HG03432 (cell line): ENCODE measurements at regions not wholly inside any gene's neighbourhood (a gene's known extent, or its start where the extent isn't known, plus 50 kb on each side); places are given as distances from the start of the nearest gene placed in this dataset.
"Not testable (repeated sequence)": the region's sequence is repeated elsewhere in the genome, so short reads cannot be mapped to it uniquely, and the experiment has no call there.

Experiments
- ATAC-seq: cut with Tn5 transposase; IDR thresholded peaks from one replicate; pipeline ENCODE4 v1.9.1; 2021; ENCODE audit warnings: mild to moderate bottlenecking, moderate library complexity; ENCODE audit not compliant: unreplicated experiment

- no peak for ATAC-seq
Measured at GRCh38 chr3:166560253-166560652, 723.0 kb upstream of the BCHE start.

- no peak for ATAC-seq
Measured at GRCh38 chr3:166556955-166557354, 719.7 kb upstream of the BCHE start.

GRCh38 chr3:166554023-166554422 lies 716.8 kb upstream of the BCHE start:
- ATAC-seq, result no peak

- ATAC-seq, result no peak
Measured at GRCh38 chr3:166533740-166534139, 696.5 kb upstream of the BCHE start.

GRCh38 chr3:166531730-166532129 lies 694.5 kb upstream of the BCHE start:
- ATAC-seq, result no peak

GRCh38 chr3:166527325-166527724 lies 690.1 kb upstream of the BCHE start:
- no peak for ATAC-seq

GRCh38 chr3:166526881-166527280 lies 689.7 kb upstream of the BCHE start:
- ATAC-seq, result no peak

GRCh38 chr3:166522017-166522416 lies 684.8 kb upstream of the BCHE start:
- ATAC-seq, result no peak

- ATAC-seq, result no peak
Measured at GRCh38 chr3:166519443-166519842, 682.2 kb upstream of the BCHE start.

GRCh38 chr3:166518040-166518439 lies 680.8 kb upstream of the BCHE start:
- no peak for ATAC-seq

- ATAC-seq, result no peak
Measured at GRCh38 chr3:166510382-166510781, 673.2 kb upstream of the BCHE start.

GRCh38 chr3:166500420-166500819 lies 663.2 kb upstream of the BCHE start:
- not testable (repeated sequence) for ATAC-seq

- ATAC-seq, result no peak
Measured at GRCh38 chr3:166499636-166500035, 662.4 kb upstream of the BCHE start.

- no peak for ATAC-seq
Measured at GRCh38 chr3:166498446-166498845, 661.2 kb upstream of the BCHE start.

- no peak for ATAC-seq
Measured at GRCh38 chr3:166489826-166490225, 652.6 kb upstream of the BCHE start.

GRCh38 chr3:166488977-166489672 lies 651.9 kb upstream of the BCHE start:
- ATAC-seq, result no peak

GRCh38 chr3:166484470-166484869 lies 647.2 kb upstream of the BCHE start:
- ATAC-seq, result no peak

- ATAC-seq, result no peak
Measured at GRCh38 chr3:166481340-166481739, 644.1 kb upstream of the BCHE start.

GRCh38 chr3:166478356-166478755 lies 641.1 kb upstream of the BCHE start:
- ATAC-seq, result peak; percentile 71

GRCh38 chr3:166473501-166473900 lies 636.3 kb upstream of the BCHE start:
- no peak for ATAC-seq

- peak; percentile 65 for ATAC-seq
Measured at GRCh38 chr3:166472015-166472414, 634.8 kb upstream of the BCHE start.

GRCh38 chr3:166471074-166471767 lies 634.0 kb upstream of the BCHE start:
- ATAC-seq, result no peak
